HepG2 (cell line): ENCODE measurements at regions not wholly inside any gene's neighbourhood (a gene's known extent, or its start where the extent isn't known, plus 50 kb on each side); places are given as distances from the start of the nearest gene placed in this dataset.

Experiments used
- ARID2 ChIP-seq: sonication (generic); formaldehyde crosslinking; IDR thresholded peaks from 2 replicates; pipeline ENCODE4 v1.8.1; 2022; ENCODE audit warnings: mild to moderate bottlenecking, missing genetic modification reagents, borderline replicate concordance
- CBX2 ChIP-seq, 2 experiments: fragments of 200-600 bp in 1 of 2; sonication (generic); formaldehyde crosslinking in 1 of 2; IDR thresholded peaks; 2 replicates each; pipeline versions ENCODE4 v1.7.0 to v1.8.1; 2018 to 2022; ENCODE audit warnings: low read depth in 2 of 2, low read length in 1 of 2, mild to moderate bottlenecking in 1 of 2, missing genetic modification reagents in 1 of 2
- DPF2 ChIP-seq: sonication (generic); formaldehyde crosslinking; IDR thresholded peaks from 2 replicates; pipeline ENCODE4 v1.4.0; 2020; ENCODE audit warnings: mild to moderate bottlenecking, low read depth, missing genetic modification reagents, borderline replicate concordance
- ELF3 ChIP-seq: IDR thresholded peaks from 2 replicates; pipeline ENCODE4 v1.6.1; 2016; ENCODE audit warnings: missing genetic modification reagents, missing compliant biosample characterization
- FOXA3 ChIP-seq: IDR thresholded peaks from 2 replicates; pipeline ENCODE4 v1.6.1; 2016; ENCODE audit warnings: missing genetic modification reagents, missing compliant biosample characterization
- JARID2 ChIP-seq: sonication (generic); formaldehyde crosslinking; IDR thresholded peaks from 2 replicates; pipeline ENCODE4 v1.8.1; 2023; ENCODE audit warnings: missing genetic modification reagents, inconsistent platforms; ENCODE audit not compliant: insufficient replicate concordance
- MIXL1 ChIP-seq: IDR thresholded peaks from 2 replicates; pipeline ENCODE4 v1.6.1; 2016
- PHF5A ChIP-seq: IDR thresholded peaks from one replicate; pipeline ENCODE4 v1.6.1; 2018; ENCODE audit warnings: low read depth, missing genetic modification reagents; ENCODE audit not compliant: unreplicated experiment
- POLR2A ChIP-seq, 2 experiments: IDR thresholded peaks; 2 replicates each; pipeline ENCODE4 v1.6.1; 2011; ENCODE audit warnings: low read depth in 2 of 2, low read length in 2 of 2, mild to moderate bottlenecking in 1 of 2, moderate library complexity in 1 of 2; ENCODE audit not compliant: insufficient read depth in 1 of 2
- TBX2 ChIP-seq: sonication (generic); formaldehyde crosslinking; IDR thresholded peaks from 2 replicates; pipeline ENCODE4 v1.5.0; 2020; ENCODE audit warnings: missing genetic modification reagents, mild to moderate bottlenecking, borderline replicate concordance
- ZNF124 ChIP-seq: sonication (generic); formaldehyde crosslinking; IDR thresholded peaks from 2 replicates; pipeline ENCODE4 v1.4.0; 2020; ENCODE audit warnings: missing genetic modification reagents
- ZNF367 ChIP-seq: sonication (generic); formaldehyde crosslinking; IDR thresholded peaks from 2 replicates; pipeline ENCODE4 v1.4.0; 2020; ENCODE audit warnings: missing genetic modification reagents, borderline replicate concordance
- ZNF547 ChIP-seq: sonication (generic); formaldehyde crosslinking; IDR thresholded peaks from 2 replicates; pipeline ENCODE4 v1.5.1; 2020; ENCODE audit warnings: mild to moderate bottlenecking, missing genetic modification reagents
- ZNF782 ChIP-seq: sonication (generic); formaldehyde crosslinking; IDR thresholded peaks from 2 replicates; pipeline ENCODE4 v1.4.0; 2020; ENCODE audit warnings: missing genetic modification reagents, mild to moderate bottlenecking, borderline replicate concordance
- ZNF878 ChIP-seq: sonication (generic); formaldehyde crosslinking; IDR thresholded peaks from 2 replicates; pipeline ENCODE4 v1.8.1; 2023; ENCODE audit warnings: mild to moderate bottlenecking, missing genetic modification reagents, moderate library complexity
- TF ChIP-seq, protein P1 (sequence below): sonication (generic); formaldehyde crosslinking; IDR thresholded peaks from 2 replicates; pipeline ENCODE4 v1.4.0; 2020; ENCODE audit warnings: missing genetic modification reagents, borderline replicate concordance
- TF ChIP-seq, protein P2 (sequence below): IDR thresholded peaks from 2 replicates; pipeline ENCODE4 v1.6.1; 2016; ENCODE audit warnings: low read depth, missing genetic modification reagents, missing compliant biosample characterization
- TF ChIP-seq, protein P3 (sequence below): IDR thresholded peaks from 2 replicates; pipeline ENCODE4 v1.6.1; 2012; ENCODE audit warnings: low read length, improper control_type of control experiment
- TF ChIP-seq, protein P4 (sequence below): sonication (generic); formaldehyde crosslinking; IDR thresholded peaks from 2 replicates; pipeline ENCODE4 v1.4.0; 2020; ENCODE audit warnings: missing genetic modification reagents; ENCODE audit errors: not compliant biosample characterization

DNA sequence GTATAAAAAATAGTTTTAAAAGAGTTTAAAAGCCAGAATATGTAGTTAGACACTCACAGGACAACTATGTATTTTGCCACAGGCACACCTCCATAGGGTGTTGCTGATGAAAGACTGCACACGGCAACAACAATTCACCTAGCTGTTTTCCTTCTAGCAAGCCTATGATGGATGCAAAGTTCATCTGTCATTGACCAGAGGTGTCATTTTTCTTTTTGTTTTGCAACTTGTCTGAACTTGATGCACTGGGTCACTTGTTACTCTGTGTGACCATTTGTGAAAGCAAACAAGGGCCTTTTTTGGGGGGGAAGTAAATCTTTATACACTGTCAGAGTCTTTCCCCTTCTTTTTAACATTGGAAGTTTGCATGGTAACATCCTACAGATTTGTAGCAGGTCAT, 258.0 kb upstream of the SEMA3A start (continued):
- TF ChIP-seq CBX2 (IDR thresholded peaks at IDR 0.05; ENCODE audit: low read depth, low read length) (no peak), CBX2 (CRISPR knock-in tag; IDR thresholded peaks at IDR 0.05; ENCODE audit: low read depth) (no peak), ZNF124 (CRISPR knock-in tag) (no peak), ELF3 (CRISPR knock-in tag) (0 out of 2 replicates have a peak, but pooled peaks have one; percentile 29), ZNF547 (CRISPR knock-in tag) (no peak), ZNF367 (no peak), ARID2 (CRISPR knock-in tag) (no peak), JARID2 (CRISPR knock-in tag) (no peak), POLR2A (IDR thresholded peaks at IDR 0.05; ENCODE audit: insufficient read depth in 1 of 2, low read depth in 2 of 2, low read length in 2 of 2) (no peak), ZNF782 (no peak), ZNF878 (no peak), FOXA3 (CRISPR knock-in tag) (no peak; the same call in 1 of the 2 replicates), TBX2 (peak; percentile 20; the same call in 1 of the 2 replicates), PHF5A (CRISPR knock-in tag) (no peak), DPF2 (CRISPR knock-in tag) (no peak), MIXL1 (CRISPR knock-in tag) (0 out of 2 replicates have a peak, but pooled peaks have one; percentile 47)
- TF ChIP-seq, protein P1, sequence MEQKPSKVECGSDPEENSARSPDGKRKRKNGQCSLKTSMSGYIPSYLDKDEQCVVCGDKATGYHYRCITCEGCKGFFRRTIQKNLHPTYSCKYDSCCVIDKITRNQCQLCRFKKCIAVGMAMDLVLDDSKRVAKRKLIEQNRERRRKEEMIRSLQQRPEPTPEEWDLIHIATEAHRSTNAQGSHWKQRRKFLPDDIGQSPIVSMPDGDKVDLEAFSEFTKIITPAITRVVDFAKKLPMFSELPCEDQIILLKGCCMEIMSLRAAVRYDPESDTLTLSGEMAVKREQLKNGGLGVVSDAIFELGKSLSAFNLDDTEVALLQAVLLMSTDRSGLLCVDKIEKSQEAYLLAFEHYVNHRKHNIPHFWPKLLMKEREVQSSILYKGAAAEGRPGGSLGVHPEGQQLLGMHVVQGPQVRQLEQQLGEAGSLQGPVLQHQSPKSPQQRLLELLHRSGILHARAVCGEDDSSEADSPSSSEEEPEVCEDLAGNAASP (CRISPR knock-in tag): no peak
- TF ChIP-seq, protein P2, sequence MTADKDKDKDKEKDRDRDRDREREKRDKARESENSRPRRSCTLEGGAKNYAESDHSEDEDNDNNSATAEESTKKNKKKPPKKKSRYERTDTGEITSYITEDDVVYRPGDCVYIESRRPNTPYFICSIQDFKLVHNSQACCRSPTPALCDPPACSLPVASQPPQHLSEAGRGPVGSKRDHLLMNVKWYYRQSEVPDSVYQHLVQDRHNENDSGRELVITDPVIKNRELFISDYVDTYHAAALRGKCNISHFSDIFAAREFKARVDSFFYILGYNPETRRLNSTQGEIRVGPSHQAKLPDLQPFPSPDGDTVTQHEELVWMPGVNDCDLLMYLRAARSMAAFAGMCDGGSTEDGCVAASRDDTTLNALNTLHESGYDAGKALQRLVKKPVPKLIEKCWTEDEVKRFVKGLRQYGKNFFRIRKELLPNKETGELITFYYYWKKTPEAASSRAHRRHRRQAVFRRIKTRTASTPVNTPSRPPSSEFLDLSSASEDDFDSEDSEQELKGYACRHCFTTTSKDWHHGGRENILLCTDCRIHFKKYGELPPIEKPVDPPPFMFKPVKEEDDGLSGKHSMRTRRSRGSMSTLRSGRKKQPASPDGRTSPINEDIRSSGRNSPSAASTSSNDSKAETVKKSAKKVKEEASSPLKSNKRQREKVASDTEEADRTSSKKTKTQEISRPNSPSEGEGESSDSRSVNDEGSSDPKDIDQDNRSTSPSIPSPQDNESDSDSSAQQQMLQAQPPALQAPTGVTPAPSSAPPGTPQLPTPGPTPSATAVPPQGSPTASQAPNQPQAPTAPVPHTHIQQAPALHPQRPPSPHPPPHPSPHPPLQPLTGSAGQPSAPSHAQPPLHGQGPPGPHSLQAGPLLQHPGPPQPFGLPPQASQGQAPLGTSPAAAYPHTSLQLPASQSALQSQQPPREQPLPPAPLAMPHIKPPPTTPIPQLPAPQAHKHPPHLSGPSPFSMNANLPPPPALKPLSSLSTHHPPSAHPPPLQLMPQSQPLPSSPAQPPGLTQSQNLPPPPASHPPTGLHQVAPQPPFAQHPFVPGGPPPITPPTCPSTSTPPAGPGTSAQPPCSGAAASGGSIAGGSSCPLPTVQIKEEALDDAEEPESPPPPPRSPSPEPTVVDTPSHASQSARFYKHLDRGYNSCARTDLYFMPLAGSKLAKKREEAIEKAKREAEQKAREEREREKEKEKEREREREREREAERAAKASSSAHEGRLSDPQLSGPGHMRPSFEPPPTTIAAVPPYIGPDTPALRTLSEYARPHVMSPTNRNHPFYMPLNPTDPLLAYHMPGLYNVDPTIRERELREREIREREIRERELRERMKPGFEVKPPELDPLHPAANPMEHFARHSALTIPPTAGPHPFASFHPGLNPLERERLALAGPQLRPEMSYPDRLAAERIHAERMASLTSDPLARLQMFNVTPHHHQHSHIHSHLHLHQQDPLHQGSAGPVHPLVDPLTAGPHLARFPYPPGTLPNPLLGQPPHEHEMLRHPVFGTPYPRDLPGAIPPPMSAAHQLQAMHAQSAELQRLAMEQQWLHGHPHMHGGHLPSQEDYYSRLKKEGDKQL (CRISPR knock-in tag): no peak
- TF ChIP-seq, protein P3, sequence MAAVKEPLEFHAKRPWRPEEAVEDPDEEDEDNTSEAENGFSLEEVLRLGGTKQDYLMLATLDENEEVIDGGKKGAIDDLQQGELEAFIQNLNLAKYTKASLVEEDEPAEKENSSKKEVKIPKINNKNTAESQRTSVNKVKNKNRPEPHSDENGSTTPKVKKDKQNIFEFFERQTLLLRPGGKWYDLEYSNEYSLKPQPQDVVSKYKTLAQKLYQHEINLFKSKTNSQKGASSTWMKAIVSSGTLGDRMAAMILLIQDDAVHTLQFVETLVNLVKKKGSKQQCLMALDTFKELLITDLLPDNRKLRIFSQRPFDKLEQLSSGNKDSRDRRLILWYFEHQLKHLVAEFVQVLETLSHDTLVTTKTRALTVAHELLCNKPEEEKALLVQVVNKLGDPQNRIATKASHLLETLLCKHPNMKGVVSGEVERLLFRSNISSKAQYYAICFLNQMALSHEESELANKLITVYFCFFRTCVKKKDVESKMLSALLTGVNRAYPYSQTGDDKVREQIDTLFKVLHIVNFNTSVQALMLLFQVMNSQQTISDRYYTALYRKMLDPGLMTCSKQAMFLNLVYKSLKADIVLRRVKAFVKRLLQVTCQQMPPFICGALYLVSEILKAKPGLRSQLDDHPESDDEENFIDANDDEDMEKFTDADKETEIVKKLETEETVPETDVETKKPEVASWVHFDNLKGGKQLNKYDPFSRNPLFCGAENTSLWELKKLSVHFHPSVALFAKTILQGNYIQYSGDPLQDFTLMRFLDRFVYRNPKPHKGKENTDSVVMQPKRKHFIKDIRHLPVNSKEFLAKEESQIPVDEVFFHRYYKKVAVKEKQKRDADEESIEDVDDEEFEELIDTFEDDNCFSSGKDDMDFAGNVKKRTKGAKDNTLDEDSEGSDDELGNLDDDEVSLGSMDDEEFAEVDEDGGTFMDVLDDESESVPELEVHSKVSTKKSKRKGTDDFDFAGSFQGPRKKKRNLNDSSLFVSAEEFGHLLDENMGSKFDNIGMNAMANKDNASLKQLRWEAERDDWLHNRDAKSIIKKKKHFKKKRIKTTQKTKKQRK: no peak
- TF ChIP-seq, protein P4, sequence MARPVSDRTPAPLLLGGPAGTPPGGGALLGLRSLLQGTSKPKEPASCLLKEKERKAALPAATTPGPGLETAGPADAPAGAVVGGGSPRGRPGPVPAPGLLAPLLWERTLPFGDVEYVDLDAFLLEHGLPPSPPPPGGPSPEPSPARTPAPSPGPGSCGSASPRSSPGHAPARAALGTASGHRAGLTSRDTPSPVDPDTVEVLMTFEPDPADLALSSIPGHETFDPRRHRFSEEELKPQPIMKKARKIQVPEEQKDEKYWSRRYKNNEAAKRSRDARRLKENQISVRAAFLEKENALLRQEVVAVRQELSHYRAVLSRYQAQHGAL (CRISPR knock-in tag): no peak
